ENCODE measurements at regions not wholly inside any gene's neighbourhood (a gene's known extent, or its start where the extent isn't known, plus 50 kb on each side); places are given as distances from the start of the nearest gene placed in this dataset.
"Not testable (repeated sequence)": the region's sequence is repeated elsewhere in the genome, so short reads cannot be mapped to it uniquely, and the experiment has no call there.

DNA sequence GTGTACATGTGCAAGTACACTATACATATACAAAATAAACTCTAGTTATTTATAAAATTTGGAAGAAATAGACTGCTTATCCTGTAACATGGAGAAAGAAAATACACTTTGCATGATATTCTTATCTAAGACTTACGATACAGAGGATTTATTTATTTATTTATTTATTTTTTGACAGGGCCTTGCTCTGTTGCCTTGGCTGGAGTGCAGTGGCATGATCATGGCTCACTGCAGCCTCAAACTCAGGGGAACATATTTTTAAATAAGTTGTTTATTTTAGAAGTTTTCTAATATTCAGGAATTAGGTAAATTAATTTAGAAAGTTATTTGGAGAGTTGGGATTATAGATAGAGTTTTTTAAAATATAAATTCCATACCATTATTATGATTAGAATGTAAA, 116.7 kb downstream of the GPR85 start:
- H3K4me3 ChIP-seq (ENCODE audit: low read depth in 1 of 3, low read length in 3 of 3): no peak overlapping the region
- FAIRE-seq (no peak), DNase-seq (no peak)
- H3K27me3 ChIP-seq (ENCODE audit: control insufficient read depth in 3 of 3, insufficient read depth in 3 of 3, low read length in 3 of 3): no peaks in the 10 kb centered on the region
- no peaks in the 10 kb centered on the region for H3K9me3 ChIP-seq (ENCODE audit: control insufficient read depth in 2 of 2, insufficient read depth in 1 of 2, low read depth in 1 of 2, low read length in 1 of 2)
- H3K4me1 ChIP-seq (ENCODE audit: control insufficient read depth in 3 of 3, insufficient read depth in 2 of 3, low read depth in 1 of 3, low read length in 2 of 3): no peaks in the 10 kb centered on the region
- no peak overlapping the region for H3K27ac ChIP-seq (ENCODE audit: low read depth in 1 of 3, low read length in 2 of 3)
- H3K36me3 ChIP-seq (ENCODE audit: control insufficient read depth in 3 of 3, insufficient read depth in 2 of 3, low read depth in 1 of 3, low read length in 3 of 3): no peaks in the 10 kb centered on the region
- 80 to 90% (median 86%) methylated on average over 1 of the region's 1 CpG for WGBS, 3 donors

DNA sequence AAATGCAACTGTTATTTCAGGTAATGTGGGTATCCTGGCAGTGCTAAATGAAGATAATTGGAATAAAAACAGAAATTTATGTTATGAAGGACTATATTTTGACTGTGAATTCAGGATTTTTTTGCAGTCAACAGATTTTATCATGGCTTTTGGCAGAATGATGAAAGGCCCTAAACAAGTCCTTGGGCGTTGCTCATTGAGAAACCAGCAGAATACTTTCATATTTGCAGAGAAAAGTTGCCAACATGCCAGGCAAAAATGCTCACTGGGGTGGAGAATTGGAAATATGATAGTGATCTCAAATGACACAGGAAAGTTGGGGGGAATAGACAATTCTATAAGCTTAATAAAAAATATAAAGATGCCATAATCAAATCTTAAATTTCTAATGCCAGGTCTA, 121.1 kb downstream of the GPR85 start:
- WGBS, 3 donors: 39 to 55% (median 42%) methylated on average over 1 of the region's 1 CpG
- no peak for FAIRE-seq

DNA sequence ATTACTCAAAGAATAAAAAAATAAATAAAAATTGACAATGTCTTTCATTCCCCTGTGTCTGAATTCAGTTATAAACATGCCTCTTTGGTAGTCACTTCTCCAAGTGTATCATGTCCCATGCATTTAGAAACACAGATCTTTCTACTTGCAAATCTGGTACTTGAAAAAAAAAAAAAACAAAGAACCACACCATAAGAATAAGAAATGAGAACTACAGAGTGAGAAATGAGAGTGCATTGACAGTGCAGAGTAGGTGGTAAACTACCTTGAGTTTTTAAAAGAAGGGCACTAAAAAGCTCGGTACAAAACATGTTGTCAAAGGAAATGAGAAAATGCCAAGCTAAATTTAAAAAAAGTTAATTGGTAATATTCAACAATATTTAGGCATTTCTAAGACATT, 123.0 kb downstream of the GPR85 start:
- no peak for FAIRE-seq
- 50 to 92% (median 77%) methylated on average over 1 of the region's 1 CpG for WGBS, 3 donors

More for the DNA sequence above, 121.1 kb downstream of the GPR85 start:
- no peak overlapping the region for H3K4me3 ChIP-seq (ENCODE audit: low read depth in 1 of 3, low read length in 3 of 3)
- H3K9me3 ChIP-seq (ENCODE audit: control insufficient read depth in 2 of 2, insufficient read depth in 1 of 2, low read depth in 1 of 2, low read length in 1 of 2): no peaks in the 10 kb centered on the region
- no peaks in the 10 kb centered on the region for H3K4me1 ChIP-seq (ENCODE audit: control insufficient read depth in 3 of 3, insufficient read depth in 2 of 3, low read depth in 1 of 3, low read length in 2 of 3)
- H3K27me3 ChIP-seq (ENCODE audit: control insufficient read depth in 3 of 3, insufficient read depth in 3 of 3, low read length in 3 of 3): no peaks in the 10 kb centered on the region
- DNase-seq: no peak
- H3K36me3 ChIP-seq (ENCODE audit: control insufficient read depth in 3 of 3, insufficient read depth in 2 of 3, low read depth in 1 of 3, low read length in 3 of 3): no peaks in the 10 kb centered on the region
- H3K27ac ChIP-seq (ENCODE audit: low read depth in 1 of 3, low read length in 2 of 3): no peak overlapping the region

GRCh38 chr7:112962815-112963214, 123.8 kb downstream of the GPR85 start:
- Histone ChIP-seq H3K9me3 (ENCODE audit: control insufficient read depth in 2 of 2, insufficient read depth in 1 of 2, low read depth in 1 of 2, low read length in 1 of 2) (no peaks in the 10 kb centered on the region), H3K27me3 (ENCODE audit: control insufficient read depth in 3 of 3, insufficient read depth in 3 of 3, low read length in 3 of 3) (no peaks in the 10 kb centered on the region), H3K36me3 (ENCODE audit: control insufficient read depth in 3 of 3, insufficient read depth in 2 of 3, low read depth in 1 of 3, low read length in 3 of 3) (no peaks in the 10 kb centered on the region), H3K27ac (ENCODE audit: low read depth in 1 of 3, low read length in 2 of 3) (no peak overlapping the region), H3K4me3 (ENCODE audit: low read depth in 1 of 3, low read length in 3 of 3) (no peak overlapping the region), H3K4me1 (ENCODE audit: control insufficient read depth in 3 of 3, insufficient read depth in 2 of 3, low read depth in 1 of 3, low read length in 2 of 3) (no peaks in the 10 kb centered on the region)
- WGBS, 3 donors: 71 to 74% (median 74%) methylated on average over 3 of the region's 3 CpGs
- DNase-seq: no peak
- no peak for FAIRE-seq

More for the DNA sequence above, 123.0 kb downstream of the GPR85 start:
- Histone ChIP-seq H3K4me3 (ENCODE audit: low read depth in 1 of 3, low read length in 3 of 3) (no peak overlapping the region), H3K27ac (ENCODE audit: low read depth in 1 of 3, low read length in 2 of 3) (no peak overlapping the region), H3K4me1 (ENCODE audit: control insufficient read depth in 3 of 3, insufficient read depth in 2 of 3, low read depth in 1 of 3, low read length in 2 of 3) (no peaks in the 10 kb centered on the region), H3K9me3 (ENCODE audit: control insufficient read depth in 2 of 2, insufficient read depth in 1 of 2, low read depth in 1 of 2, low read length in 1 of 2) (no peaks in the 10 kb centered on the region), H3K27me3 (ENCODE audit: control insufficient read depth in 3 of 3, insufficient read depth in 3 of 3, low read length in 3 of 3) (no peaks in the 10 kb centered on the region), H3K36me3 (ENCODE audit: control insufficient read depth in 3 of 3, insufficient read depth in 2 of 3, low read depth in 1 of 3, low read length in 3 of 3) (no peaks in the 10 kb centered on the region)
- no peak for DNase-seq

- Histone ChIP-seq H3K9me3 (ENCODE audit: control insufficient read depth in 2 of 2, insufficient read depth in 1 of 2, low read depth in 1 of 2, low read length in 1 of 2) (no peaks in the 10 kb centered on the region), H3K27me3 (ENCODE audit: control insufficient read depth in 3 of 3, insufficient read depth in 3 of 3, low read length in 3 of 3) (no peaks in the 10 kb centered on the region), H3K27ac (ENCODE audit: low read depth in 1 of 3, low read length in 2 of 3) (no peak overlapping the region), H3K4me1 (ENCODE audit: control insufficient read depth in 3 of 3, insufficient read depth in 2 of 3, low read depth in 1 of 3, low read length in 2 of 3) (no peaks in the 10 kb centered on the region), H3K4me3 (ENCODE audit: low read depth in 1 of 3, low read length in 3 of 3) (no peak overlapping the region), H3K36me3 (ENCODE audit: control insufficient read depth in 3 of 3, insufficient read depth in 2 of 3, low read depth in 1 of 3, low read length in 3 of 3) (no peaks in the 10 kb centered on the region)
- no peak for FAIRE-seq
- DNase-seq: no peak
These were observed 127.4 kb downstream of the GPR85 start for GRCh38 chr7:112959276-112959675.

GRCh38 chr7:112958775-112959174, 127.9 kb downstream of the GPR85 start:
- no peaks in the 10 kb centered on the region for H3K4me1 ChIP-seq (ENCODE audit: control insufficient read depth in 3 of 3, insufficient read depth in 2 of 3, low read depth in 1 of 3, low read length in 2 of 3)
- DNase-seq (no peak), FAIRE-seq (no peak)
- H3K36me3 ChIP-seq (ENCODE audit: control insufficient read depth in 3 of 3, insufficient read depth in 2 of 3, low read depth in 1 of 3, low read length in 3 of 3): no peaks in the 10 kb centered on the region
- no peaks in the 10 kb centered on the region for H3K27me3 ChIP-seq (ENCODE audit: control insufficient read depth in 3 of 3, insufficient read depth in 3 of 3, low read length in 3 of 3)
- no peaks in the 10 kb centered on the region for H3K9me3 ChIP-seq (ENCODE audit: control insufficient read depth in 2 of 2, insufficient read depth in 1 of 2, low read depth in 1 of 2, low read length in 1 of 2)
- no peak overlapping the region for H3K27ac ChIP-seq (ENCODE audit: low read depth in 1 of 3, low read length in 2 of 3)
- H3K4me3 ChIP-seq (ENCODE audit: low read depth in 1 of 3, low read length in 3 of 3): no peak overlapping the region

GRCh38 chr7:112957901-112958300, 128.7 kb downstream of the GPR85 start:
- Histone ChIP-seq H3K9me3 (ENCODE audit: control insufficient read depth in 2 of 2, insufficient read depth in 1 of 2, low read depth in 1 of 2, low read length in 1 of 2) (no peaks in the 10 kb centered on the region), H3K27ac (ENCODE audit: low read depth in 1 of 3, low read length in 2 of 3) (no peak overlapping the region), H3K4me1 (ENCODE audit: control insufficient read depth in 3 of 3, insufficient read depth in 2 of 3, low read depth in 1 of 3, low read length in 2 of 3) (no peaks in the 10 kb centered on the region), H3K4me3 (ENCODE audit: low read depth in 1 of 3, low read length in 3 of 3) (no peak overlapping the region), H3K27me3 (ENCODE audit: control insufficient read depth in 3 of 3, insufficient read depth in 3 of 3, low read length in 3 of 3) (no peaks in the 10 kb centered on the region), H3K36me3 (ENCODE audit: control insufficient read depth in 3 of 3, insufficient read depth in 2 of 3, low read depth in 1 of 3, low read length in 3 of 3) (no peaks in the 10 kb centered on the region)
- FAIRE-seq: no peak
- DNase-seq: no peak

- not testable (repeated sequence) for FAIRE-seq; H3K36me3 ChIP-seq (ENCODE audit: control insufficient read depth in 3 of 3, insufficient read depth in 2 of 3, low read depth in 1 of 3, low read length in 3 of 3); H3K4me3 ChIP-seq (ENCODE audit: low read depth in 1 of 3, low read length in 3 of 3); H3K27me3 ChIP-seq (ENCODE audit: control insufficient read depth in 3 of 3, insufficient read depth in 3 of 3, low read length in 3 of 3); DNase-seq; H3K9me3 ChIP-seq (ENCODE audit: control insufficient read depth in 2 of 2, insufficient read depth in 1 of 2, low read depth in 1 of 2, low read length in 1 of 2); H3K4me1 ChIP-seq (ENCODE audit: control insufficient read depth in 3 of 3, insufficient read depth in 2 of 3, low read depth in 1 of 3, low read length in 2 of 3); H3K27ac ChIP-seq (ENCODE audit: low read depth in 1 of 3, low read length in 2 of 3)
- 84 to 87% (median 86%) methylated on average over 3 of the region's 3 CpGs for whole genome bisulfite sequencing, 3 donors
These were observed 133.6 kb downstream of the GPR85 start for GRCh38 chr7:112953031-112953430.

DNA sequence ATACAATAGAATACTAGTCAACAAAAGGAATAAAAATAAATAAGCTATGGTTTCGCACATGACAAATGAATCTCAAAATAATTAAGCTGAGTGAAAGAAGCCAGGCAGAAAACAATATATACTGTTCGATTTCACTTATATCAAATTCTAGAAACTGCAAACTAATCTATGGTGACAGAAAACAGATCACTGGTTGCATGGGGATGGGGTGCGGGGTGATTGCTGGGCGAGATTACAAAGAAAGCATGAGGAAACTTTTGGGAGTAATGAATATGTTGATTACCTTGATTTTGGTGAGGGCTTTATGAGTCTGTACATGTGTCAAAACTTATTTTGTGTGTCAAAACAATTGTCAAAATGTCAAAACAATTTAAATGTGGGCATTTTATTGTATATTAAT, 135.6 kb downstream of the GPR85 start:
- Histone ChIP-seq H3K27ac (ENCODE audit: low read depth in 1 of 3, low read length in 2 of 3) (no peak overlapping the region), H3K36me3 (ENCODE audit: control insufficient read depth in 3 of 3, insufficient read depth in 2 of 3, low read depth in 1 of 3, low read length in 3 of 3) (no peaks in the 10 kb centered on the region), H3K4me3 (ENCODE audit: low read depth in 1 of 3, low read length in 3 of 3) (no peak overlapping the region), H3K27me3 (ENCODE audit: control insufficient read depth in 3 of 3, insufficient read depth in 3 of 3, low read length in 3 of 3) (no peaks in the 10 kb centered on the region), H3K9me3 (ENCODE audit: control insufficient read depth in 2 of 2, insufficient read depth in 1 of 2, low read depth in 1 of 2, low read length in 1 of 2) (no peaks in the 10 kb centered on the region), H3K4me1 (ENCODE audit: control insufficient read depth in 3 of 3, insufficient read depth in 2 of 3, low read depth in 1 of 3, low read length in 2 of 3) (no peaks in the 10 kb centered on the region)
- DNase-seq (no peak), FAIRE-seq (no peak)
- 72 to 80% (median 79%) methylated on average over 4 of the region's 4 CpGs for WGBS, 3 donors
